H1 (cell line): ENCODE measurements at regions not wholly inside any gene's neighbourhood (a gene's known extent, or its start where the extent isn't known, plus 50 kb on each side); places are given as distances from the start of the nearest gene placed in this dataset.

Experiments used
- CTCF ChIA-PET: fragments of 300-600 bp; sonication (Branson Sonifier 250); formaldehyde crosslinking; loops from one replicate; lab custom pipeline; 2021; ENCODE audit not compliant: partially characterized antibody; lab: Charles Lee
- POLR2A ChIA-PET: fragments of 300-600 bp; sonication (Branson Sonifier 250); formaldehyde crosslinking; loops from one replicate; lab custom pipeline; 2021; ENCODE audit warnings: inconsistent platforms; ENCODE audit not compliant: partially characterized antibody; lab: Charles Lee
- DNase-seq, 2 experiments: peaks; one replicate each; pipeline versions ENCODE4 v3.0.0 to v3.0.0-alpha.2; 2010 to 2022; ENCODE audit warnings: low spot score in 2 of 2, low read depth in 1 of 2, mixed read lengths in 1 of 2
- FAIRE-seq: peaks from 2 replicates; lab custom pipeline; 2011; peaks lifted over from hg19 to GRCh38; lab: Jason Lieb, UNC
- H2AFZ ChIP-seq: 2 replicates; pipeline ENCODE4 v1.8.1; 2012; ENCODE audit warnings: low read length, inconsistent platforms
- H2AK5ac ChIP-seq: 2 replicates; pipeline ENCODE4 v1.6.1; 2013; ENCODE audit warnings: low read depth, low read length
- H2BK120ac ChIP-seq: replicated peaks from 2 replicates; pipeline ENCODE3; 2013; ENCODE audit warnings: low read depth, low read length, inconsistent platforms
- H2BK12ac ChIP-seq: 2 replicates; pipeline ENCODE4 v1.6.1; 2013; ENCODE audit warnings: low read depth, low read length
- H2BK15ac ChIP-seq: 2 replicates; pipeline ENCODE4 v1.6.1; 2013; ENCODE audit warnings: low read length
- H2BK20ac ChIP-seq: 2 replicates; pipeline ENCODE4 v1.6.1; 2013; ENCODE audit warnings: low read length
- H2BK5ac ChIP-seq: 2 replicates; pipeline ENCODE4 v1.6.1; 2013; ENCODE audit warnings: low read depth, low read length
- H3K14ac ChIP-seq: 2 replicates; pipeline ENCODE4 v1.6.1; 2013; ENCODE audit warnings: inconsistent platforms; ENCODE audit not compliant: insufficient read length
- H3K18ac ChIP-seq: 2 replicates; pipeline ENCODE4 v1.6.1; 2013; ENCODE audit warnings: low read length; ENCODE audit errors: extremely low read depth
- H3K23ac ChIP-seq: 2 replicates; pipeline ENCODE4 v1.6.1; 2013; ENCODE audit warnings: inconsistent platforms; ENCODE audit not compliant: insufficient read length
- H3K23me2 ChIP-seq: 2 replicates; pipeline ENCODE4 v1.6.1; 2013; ENCODE audit warnings: low read depth, low read length
- H3K27ac ChIP-seq: 2 replicates; pipeline ENCODE4 v1.6.1; 2011; ENCODE audit warnings: low read depth, low read length, inconsistent platforms
- H3K27me3 ChIP-seq, 4 experiments: replicated peaks in 1 of 4; 1 replicate in 1 of 4; 2 replicates in 3 of 4; pipeline versions ENCODE4 v1.6.1 to v1.8.1; 2011 to 2013; ENCODE audit warnings: low read length in 3 of 4, mild to moderate bottlenecking in 3 of 4, inconsistent platforms in 2 of 4, mixed read lengths in 2 of 4, moderate library complexity in 1 of 4; ENCODE audit not compliant: control insufficient read depth in 3 of 4, insufficient read depth in 3 of 4; ENCODE audit errors: extremely low read depth in 1 of 4
- H3K36me3 ChIP-seq, 4 experiments: 2 replicates each; pipeline versions ENCODE4 v1.6.1 to v1.8.1; 2011 to 2013; ENCODE audit warnings: mild to moderate bottlenecking in 4 of 4, low read length in 3 of 4, moderate library complexity in 2 of 4, control low read depth in 1 of 4, inconsistent platforms in 1 of 4; ENCODE audit not compliant: insufficient read depth in 4 of 4, control insufficient read depth in 2 of 4
- H3K4ac ChIP-seq: replicated peaks from 2 replicates; pipeline ENCODE3; 2013; ENCODE audit warnings: low read length, low read depth, mixed read lengths, inconsistent platforms; ENCODE audit not compliant: insufficient read length
- H3K4me1 ChIP-seq, 4 experiments: replicated peaks in 1 of 4; 1 replicate in 1 of 4; 2 replicates in 3 of 4; pipeline versions ENCODE4 v1.6.1 to v1.8.1; 2011 to 2013; ENCODE audit warnings: low read length in 3 of 4, inconsistent platforms in 2 of 4, mixed read lengths in 1 of 4; ENCODE audit not compliant: insufficient read depth in 4 of 4, control insufficient read depth in 3 of 4
- H3K4me2 ChIP-seq, 2 experiments: 2 replicates each; pipeline versions ENCODE4 v1.6.1 to v1.8.1; 2011 to 2013; ENCODE audit warnings: low read depth in 2 of 2, low read length in 2 of 2, control low read depth in 1 of 2, inconsistent platforms in 1 of 2, mild to moderate bottlenecking in 1 of 2; ENCODE audit not compliant: insufficient read depth in 1 of 2
- H3K4me3 ChIP-seq, 4 experiments: fragments of 200-600, 300-600 bp in 1 of 4; sonication (generic), shearing (Covaris generic), sonication (Bioruptor Twin) in 1 of 4; 2 replicates each; pipeline versions ENCODE4 v1.5.1 to v1.8.1; 2011 to 2016; ENCODE audit warnings: low read length in 4 of 4, low read depth in 3 of 4, control low read depth in 2 of 4, inconsistent platforms in 2 of 4, mild to moderate bottlenecking in 2 of 4, mixed read lengths in 1 of 4, moderate library complexity in 1 of 4; ENCODE audit not compliant: insufficient read depth in 2 of 4; ENCODE audit errors: extremely low read depth in 1 of 4
- H3K56ac ChIP-seq: replicated peaks from 2 replicates; pipeline ENCODE3; 2013; ENCODE audit warnings: low read depth, mild to moderate bottlenecking, mixed read lengths, low read length, inconsistent platforms; ENCODE audit not compliant: insufficient read length
- H3K79me1 ChIP-seq: 2 replicates; pipeline ENCODE4 v1.6.1; 2013; ENCODE audit warnings: low read depth, low read length, control low read depth
- H3K79me2 ChIP-seq, 2 experiments: 2 replicates each; pipeline versions ENCODE4 v1.6.1 to v1.8.1; 2012 to 2013; ENCODE audit warnings: low read length in 2 of 2, mild to moderate bottlenecking in 2 of 2, inconsistent platforms in 1 of 2; ENCODE audit not compliant: insufficient read depth in 2 of 2, control insufficient read depth in 1 of 2
- H3K9ac ChIP-seq, 4 experiments: replicated peaks in 1 of 4; 1 replicate in 1 of 4; 2 replicates in 3 of 4; pipeline versions ENCODE4 v1.6.1 to v1.8.1; 2011 to 2013; ENCODE audit warnings: low read depth in 3 of 4, low read length in 3 of 4, control low read depth in 2 of 4, mild to moderate bottlenecking in 2 of 4, moderate library complexity in 2 of 4, inconsistent platforms in 1 of 4; ENCODE audit errors: extremely low read depth in 1 of 4
- H3K9me3 ChIP-seq, 2 experiments: 2 replicates each; pipeline versions ENCODE4 v1.6.1 to v1.8.1; 2012 to 2013; ENCODE audit warnings: mild to moderate bottlenecking in 2 of 2, moderate library complexity in 2 of 2, control low read depth in 1 of 2, inconsistent platforms in 1 of 2, low read depth in 1 of 2, low read length in 1 of 2, mixed read lengths in 1 of 2; ENCODE audit not compliant: insufficient read depth in 2 of 2
- H4K20me1 ChIP-seq, 2 experiments: replicated peaks in 1 of 2; 2 replicates each; pipeline versions ENCODE3 to v1.8.1; 2011 to 2013; ENCODE audit warnings: inconsistent platforms in 2 of 2, low read length in 2 of 2, mild to moderate bottlenecking in 1 of 2; ENCODE audit not compliant: insufficient read depth in 2 of 2, control insufficient read depth in 1 of 2
- H4K5ac ChIP-seq: 2 replicates; pipeline ENCODE4 v1.6.1; 2013; ENCODE audit warnings: low read length, low read depth, mixed read lengths, inconsistent platforms; ENCODE audit not compliant: insufficient read length
- H4K8ac ChIP-seq: 2 replicates; pipeline ENCODE4 v1.8.0; 2013; ENCODE audit warnings: mild to moderate bottlenecking, moderate library complexity, low read length, inconsistent platforms; ENCODE audit not compliant: insufficient read depth; ENCODE audit errors: extremely low read depth
- H4K91ac ChIP-seq: replicated peaks from 2 replicates; pipeline ENCODE3; 2013; ENCODE audit warnings: low read length, mixed read lengths, inconsistent platforms; ENCODE audit not compliant: insufficient read length
- CBX8 ChIP-seq: fragments of 300-800, 300-1000 bp; sonication (generic); IDR thresholded peaks from 2 replicates; pipeline ENCODE4 v1.7.1; 2016; ENCODE audit warnings: low read depth, low read length, borderline replicate concordance
- EZH2 ChIP-seq: fragments of 200-600 bp; sonication (generic); IDR thresholded peaks from 2 replicates; pipeline ENCODE4 v1.7.1; 2012; ENCODE audit warnings: low read depth, mild to moderate bottlenecking, moderate library complexity, low read length, inconsistent platforms; ENCODE audit not compliant: severe bottlenecking
- GABPA ChIP-seq: IDR thresholded peaks from 2 replicates; pipeline ENCODE4 v1.6.1; 2011; ENCODE audit warnings: mild to moderate bottlenecking, low read length, moderate library complexity, borderline replicate concordance; ENCODE audit not compliant: insufficient read depth
- HDAC2 ChIP-seq, 2 experiments: fragments of 300-600 bp in 1 of 2; sonication (generic) in 1 of 2; IDR thresholded peaks; 2 replicates each; pipeline ENCODE4 v1.6.1; 2011 to 2012; ENCODE audit warnings: low read depth in 2 of 2, low read length in 2 of 2, mild to moderate bottlenecking in 2 of 2, moderate library complexity in 2 of 2, borderline replicate concordance in 1 of 2, inconsistent platforms in 1 of 2
- KDM1A ChIP-seq: fragments of 200-600, 300-600 bp; sonication (generic); IDR thresholded peaks from 2 replicates; pipeline ENCODE4 v1.7.1; 2016; ENCODE audit warnings: mild to moderate bottlenecking, low read length, borderline replicate concordance
- NANOG ChIP-seq: IDR thresholded peaks from 2 replicates; pipeline ENCODE4 v1.6.1; 2011; ENCODE audit warnings: low read length, low read depth, mild to moderate bottlenecking, inconsistent platforms; ENCODE audit not compliant: insufficient read depth, poor library complexity, severe bottlenecking
- NRF1 ChIP-seq: IDR thresholded peaks from 2 replicates; pipeline ENCODE4 v1.6.1; 2011; ENCODE audit warnings: mild to moderate bottlenecking, low read depth, low read length, improper control_type of control experiment
- PHF8 ChIP-seq: fragments of 200-600 bp; sonication (generic); conservative IDR thresholded peaks from 2 replicates; pipeline ENCODE4 v1.7.1; 2012; ENCODE audit warnings: low read depth, mild to moderate bottlenecking, inconsistent platforms, low read length, moderate library complexity
- POLR2A ChIP-seq, 2 experiments: IDR thresholded peaks; 1 replicate in 1 of 2; 2 replicates in 1 of 2; pipeline ENCODE4 v1.6.1; 2011; ENCODE audit warnings: low read depth in 2 of 2, low read length in 2 of 2, mild to moderate bottlenecking in 2 of 2; ENCODE audit errors: control extremely low read depth in 1 of 2
- POU5F1 ChIP-seq: IDR thresholded peaks from 2 replicates; pipeline ENCODE4 v1.6.1; 2011; ENCODE audit warnings: low read depth, mild to moderate bottlenecking, low read length, moderate library complexity
- RNF2 ChIP-seq: fragments of 200-900, 300-1000 bp; sonication (generic); IDR thresholded peaks from 2 replicates; pipeline ENCODE4 v1.7.1; 2016; ENCODE audit warnings: borderline replicate concordance, low read depth, mild to moderate bottlenecking, antibody characterized with exemption, low read length; ENCODE audit not compliant: poor library complexity, severe bottlenecking; ENCODE audit errors: missing control alignments
- SP2 ChIP-seq: IDR thresholded peaks from 2 replicates; pipeline ENCODE4 v1.6.1; 2012; ENCODE audit warnings: mild to moderate bottlenecking, low read length, inconsistent platforms
- USF2 ChIP-seq: IDR thresholded peaks from 2 replicates; pipeline ENCODE4 v1.6.1; 2011; ENCODE audit warnings: low read length, improper control_type of control experiment
- WGBS, 2 experiments: shearing (Covaris generic) in 1 of 2; methylation state at CpG; one replicate each; pipeline versions ENCODE4 v1.1.6 to v1.1.7; 2013 to 2015; ENCODE audit warnings: low lambda C conversion rate in 2 of 2, mixed read lengths in 2 of 2, inconsistent platforms in 1 of 2, low coverage in 1 of 2, missing lambda C conversion rate in 1 of 2; ENCODE audit not compliant: insufficient replicate concordance in 2 of 2, insufficient coverage in 1 of 2, insufficient read length in 1 of 2; ENCODE audit errors: extremely low coverage in 1 of 2, missing lambda C conversion rate in 1 of 2; 5-methylcytosine and 5-hydroxymethylcytosine counted together

GRCh38 chrX:128599632-128600031, 547.4 kb upstream of the ACTRT1 start:
- no peak overlapping the region for H3K56ac ChIP-seq
- H3K27me3 ChIP-seq: no peaks in the 10 kb centered on the region
- H3K79me2 ChIP-seq: no peaks in the 10 kb centered on the region
- no peaks in the 10 kb centered on the region for H3K9me3 ChIP-seq
- H3K4me2 ChIP-seq: no peak overlapping the region
- H4K5ac ChIP-seq: no peak overlapping the region
- no peak overlapping the region for H2BK20ac ChIP-seq
- DNase-seq (no peak), FAIRE-seq (no peak)
- H2BK12ac ChIP-seq: no peak overlapping the region
- no peak overlapping the region for H2AK5ac ChIP-seq
- H4K8ac ChIP-seq: no peak overlapping the region
- no peak overlapping the region for H3K14ac ChIP-seq
- ChIA-PET POLR2A (no interaction called here), CTCF (interaction anchor here (0.6 kb wide), 1 partner anchor 636 kb away, joined by 3 read pairs; no protein-coding TSS in a partner anchor)
- no peaks in the 10 kb centered on the region for H3K79me1 ChIP-seq
- no peak overlapping the region for H2BK15ac ChIP-seq
- no peaks in the 10 kb centered on the region for H3K4me1 ChIP-seq
- no peak overlapping the region for H2BK5ac ChIP-seq
- H4K20me1 ChIP-seq: no peaks in the 10 kb centered on the region
- H3K36me3 ChIP-seq: no peaks in the 10 kb centered on the region
- H3K4me3 ChIP-seq: no peak overlapping the region
- H4K91ac ChIP-seq: no peak overlapping the region
- no peak overlapping the region for H2BK120ac ChIP-seq
- H3K23me2 ChIP-seq: no peaks in the 10 kb centered on the region
- no peak overlapping the region for H3K27ac ChIP-seq
- no peak overlapping the region for H3K18ac ChIP-seq
- no peak overlapping the region for H3K9ac ChIP-seq
- no peak overlapping the region for H3K23ac ChIP-seq
- 90% methylated on average over 1 of the region's 1 CpG; no CpG with 5 or more reads in 1 of the 2 experiments for WGBS, 2 experiments
- H3K4ac ChIP-seq: no peak overlapping the region
- H2AFZ ChIP-seq: no peak overlapping the region
- TF ChIP-seq NRF1 (no peak), POU5F1 (no peak), EZH2 (no peak), NANOG (no peak), HDAC2 (IDR thresholded peaks at IDR 0.05; ENCODE audit: borderline replicate concordance in 1 of 2, low read depth in 2 of 2, low read length in 2 of 2) (no peak), USF2 (no peak), PHF8 (no peak), RNF2 (no peak), SP2 (no peak), POLR2A (IDR thresholded peaks at IDR 0.05; ENCODE audit: control extremely low read depth in 1 of 2, low read depth in 2 of 2, low read length in 2 of 2) (no peak), KDM1A (no peak), GABPA (no peak), CBX8 (no peak)
